ENCODE measurements at regions not wholly inside any gene's neighbourhood (a gene's known extent, or its start where the extent isn't known, plus 50 kb on each side); places are given as distances from the start of the nearest gene placed in this dataset.
"Not testable (repeated sequence)": the region's sequence is repeated elsewhere in the genome, so short reads cannot be mapped to it uniquely, and the experiment has no call there.

DNA sequence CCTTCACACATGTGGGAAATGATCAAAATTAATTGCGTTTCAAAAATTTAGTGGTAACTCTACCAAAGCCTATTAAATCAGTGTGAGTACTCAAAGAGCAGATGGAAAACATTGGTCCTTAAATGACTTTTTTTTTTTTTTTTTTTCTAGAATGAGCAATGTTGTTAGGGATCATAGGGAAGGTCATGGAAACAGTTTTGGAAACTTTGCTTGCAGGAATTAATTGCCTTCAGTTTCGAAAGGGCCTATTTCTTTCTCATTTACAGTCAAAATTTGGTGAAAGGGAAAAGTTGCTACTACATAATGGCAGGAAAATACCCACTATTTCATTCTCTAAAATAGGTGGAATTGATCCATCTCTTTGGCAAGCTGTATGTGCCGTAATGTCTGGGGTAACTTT lies 160.9 kb downstream of the RTL9 start:
- DNase-seq = no peak

DNA sequence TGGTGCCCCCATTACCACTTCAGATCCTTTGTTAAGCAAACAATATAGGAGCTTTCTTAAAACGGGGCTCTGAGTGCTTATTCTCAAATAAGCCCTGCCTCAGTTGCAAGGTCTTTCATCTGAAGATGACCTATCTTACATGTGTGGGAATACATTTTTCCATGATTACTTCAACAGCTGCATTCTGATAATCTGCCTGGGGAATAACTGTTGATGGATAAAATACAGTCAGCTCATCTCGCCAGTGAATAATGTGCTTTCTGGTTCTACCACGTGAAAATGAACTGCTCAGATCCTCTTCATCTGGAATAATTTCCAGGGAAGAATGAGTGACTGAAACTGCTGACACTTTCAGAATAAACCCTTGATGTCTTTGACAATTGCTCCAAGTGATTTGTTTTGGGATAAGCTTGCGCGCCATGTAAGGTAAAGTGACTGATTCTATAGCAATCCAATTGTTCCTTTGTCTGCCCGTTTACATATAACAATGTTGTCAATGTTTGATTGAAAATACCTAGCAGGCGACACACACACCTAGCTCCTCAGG lies 161.3 kb downstream of the RTL9 start:
- no peak for DNase-seq

DNA sequence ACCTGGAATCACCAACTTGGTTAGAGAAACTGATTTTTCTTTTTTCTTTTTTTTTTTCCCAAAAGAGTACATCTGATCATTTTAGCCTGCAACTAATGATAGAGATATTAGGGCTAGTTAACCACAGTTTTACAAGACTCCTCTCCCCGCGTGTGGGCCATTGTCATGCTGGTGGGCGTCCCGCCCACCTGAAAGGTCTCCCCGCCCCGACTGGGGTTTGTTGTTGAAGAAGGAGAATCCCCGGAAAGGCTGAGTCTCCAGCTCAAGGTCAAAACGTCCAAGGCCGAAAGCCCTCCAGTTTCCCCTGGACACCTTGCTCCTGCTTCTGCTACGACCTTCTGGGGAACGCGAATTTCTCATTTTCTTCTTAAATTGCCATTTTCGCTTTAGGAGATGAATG lies 162.0 kb downstream of the RTL9 start:
- DNase-seq = not testable (repeated sequence)

DNA sequence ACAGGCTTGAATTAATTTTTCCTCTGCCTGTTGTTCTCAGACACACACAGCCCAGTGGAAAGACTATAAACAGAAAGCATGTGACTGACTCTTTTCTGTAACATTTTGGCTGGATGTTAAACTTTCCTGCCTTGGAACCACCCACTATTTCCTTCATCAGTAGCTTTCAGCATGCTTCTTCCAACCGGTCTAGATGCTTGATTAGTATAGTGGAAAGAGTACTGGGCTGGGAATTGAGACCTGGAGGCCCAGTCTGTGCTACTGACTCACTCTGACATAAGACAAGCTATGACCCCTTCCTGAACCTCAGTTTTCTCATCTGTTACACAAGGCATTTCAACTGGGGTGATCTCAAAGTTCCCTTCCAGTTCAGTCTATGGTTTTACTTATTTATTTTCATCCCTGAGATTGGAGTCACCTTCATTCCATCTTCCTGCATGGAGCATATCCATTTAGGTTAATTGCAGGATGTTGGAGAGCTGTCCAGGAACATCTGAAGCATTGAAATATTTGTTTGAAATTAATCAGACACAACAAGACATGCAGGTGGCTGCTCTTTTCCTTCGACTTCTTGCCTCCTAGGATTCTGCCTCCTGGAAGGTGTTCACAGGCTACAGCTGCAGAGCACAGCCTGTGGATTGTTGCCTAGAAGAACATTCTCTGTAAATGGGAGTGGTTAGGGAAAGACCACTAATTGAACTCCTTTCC lies 173.4 kb downstream of the RTL9 start:
- no peak for DNase-seq

DNA sequence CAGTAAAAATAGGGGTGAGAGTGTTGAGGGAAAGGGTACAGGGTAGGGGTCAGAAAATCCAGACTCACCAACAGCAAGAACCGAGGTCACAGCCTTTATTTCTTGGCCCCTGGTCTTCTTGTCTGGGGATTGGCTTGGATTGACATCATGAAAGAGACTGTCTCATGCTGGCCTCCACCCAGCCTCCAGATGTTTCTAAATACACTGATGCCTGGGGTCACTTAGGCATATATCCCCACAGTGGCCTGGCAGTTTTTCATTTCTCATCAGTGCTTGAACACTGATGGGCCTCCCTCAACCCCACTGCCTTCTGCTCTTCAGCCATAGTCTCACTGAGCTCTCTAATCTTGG lies 173.9 kb downstream of the RTL9 start:
- DNase-seq = no peak

DNA sequence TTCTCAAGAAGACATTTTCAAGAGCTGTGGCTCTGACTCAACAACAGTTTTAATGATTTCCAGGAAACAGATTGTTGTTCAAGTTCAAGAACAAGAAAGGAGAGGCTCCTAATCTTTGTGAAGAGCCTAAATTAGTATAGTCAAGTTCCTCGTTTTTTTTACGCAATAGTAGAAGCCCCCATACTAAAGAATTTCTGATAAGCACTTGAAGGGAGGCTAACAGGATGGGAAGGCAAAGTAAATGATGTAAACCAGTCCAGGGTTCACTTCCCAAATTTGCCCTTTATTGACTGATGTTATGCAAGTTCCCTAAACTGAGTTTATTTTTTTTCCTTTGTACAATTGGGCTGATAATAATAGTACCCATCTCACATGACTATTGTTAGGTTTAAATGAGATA lies 178.2 kb downstream of the RTL9 start:
- no peak for DNase-seq

DNA sequence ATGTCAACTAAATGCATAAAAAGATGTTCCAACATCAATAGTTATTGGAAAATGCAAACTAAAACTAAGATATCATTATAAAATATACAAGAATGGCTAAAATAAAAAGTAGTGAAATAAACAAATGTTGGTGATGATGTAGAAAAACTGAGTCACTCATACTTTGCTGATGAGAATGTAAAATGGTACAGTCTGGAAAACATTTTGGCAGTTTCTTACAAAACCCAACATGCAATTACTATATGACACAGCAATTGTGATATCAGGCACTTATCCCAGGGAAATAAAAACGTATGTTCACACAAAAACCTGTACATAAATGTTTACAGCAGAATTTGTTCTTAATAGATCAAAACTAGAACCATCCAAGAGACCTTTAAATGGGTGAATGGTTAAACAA lies 182.6 kb downstream of the RTL9 start:
- no peak for DNase-seq

DNA sequence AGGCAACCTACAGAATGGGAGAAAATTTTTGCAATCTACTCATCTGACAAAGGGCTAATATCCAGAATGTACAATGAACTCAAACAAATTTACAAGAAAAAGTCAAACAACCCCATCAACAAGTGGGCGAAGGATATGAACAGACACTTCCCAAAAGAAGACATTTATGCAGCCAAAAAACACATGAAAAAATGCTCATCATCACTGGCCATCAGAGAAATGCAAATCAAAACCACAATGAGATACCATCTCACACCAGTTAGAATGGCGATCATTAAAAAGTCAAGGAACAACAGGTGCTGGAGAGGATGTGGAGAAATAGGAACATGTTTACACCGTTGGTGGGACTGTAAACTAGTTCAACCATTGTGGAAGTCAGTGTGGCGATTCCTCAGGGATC lies 192.2 kb downstream of the RTL9 start:
- DNase-seq = not testable (repeated sequence)

DNA sequence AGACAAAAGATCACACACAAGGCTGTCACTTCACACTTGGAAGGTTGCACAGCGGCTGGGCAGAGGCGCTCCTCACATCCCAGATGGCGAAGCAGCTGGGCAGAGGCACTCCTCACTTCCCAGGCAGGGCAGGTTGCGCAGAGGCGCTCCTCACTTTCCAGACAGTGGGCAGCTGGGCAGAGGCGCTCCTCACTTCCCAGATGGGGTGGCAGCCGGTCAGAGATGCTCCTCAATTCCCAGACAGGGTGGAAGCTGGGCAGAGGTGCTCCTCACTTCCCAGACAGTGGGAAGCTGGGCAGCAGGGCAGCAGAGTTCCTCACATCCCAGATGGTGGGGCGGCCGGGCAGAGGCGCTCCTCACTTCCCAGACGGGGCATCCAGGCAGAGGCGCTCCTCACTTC lies 199.2 kb downstream of the RTL9 start:
- DNase-seq = no peak

DNA sequence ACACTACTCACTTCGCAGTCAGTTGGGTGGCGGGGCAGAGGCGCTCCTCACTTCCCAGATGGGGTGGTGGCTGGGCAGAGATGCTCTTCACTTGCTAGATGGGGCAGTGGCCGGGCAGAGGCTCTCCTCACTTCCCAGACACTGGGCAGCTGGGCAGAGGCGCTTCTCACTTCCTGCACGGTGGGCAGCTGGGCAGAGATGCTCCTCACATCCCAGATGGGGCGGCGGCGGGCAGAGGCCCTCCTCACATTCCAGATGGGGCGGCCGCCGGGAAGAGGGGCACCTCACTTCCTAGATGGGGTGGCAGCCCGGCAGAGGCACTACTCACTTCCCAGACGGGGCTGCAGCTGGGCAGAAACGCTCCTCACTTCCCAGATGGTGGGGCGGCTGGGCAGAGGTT lies 199.8 kb downstream of the RTL9 start:
- no peak for DNase-seq

DNA sequence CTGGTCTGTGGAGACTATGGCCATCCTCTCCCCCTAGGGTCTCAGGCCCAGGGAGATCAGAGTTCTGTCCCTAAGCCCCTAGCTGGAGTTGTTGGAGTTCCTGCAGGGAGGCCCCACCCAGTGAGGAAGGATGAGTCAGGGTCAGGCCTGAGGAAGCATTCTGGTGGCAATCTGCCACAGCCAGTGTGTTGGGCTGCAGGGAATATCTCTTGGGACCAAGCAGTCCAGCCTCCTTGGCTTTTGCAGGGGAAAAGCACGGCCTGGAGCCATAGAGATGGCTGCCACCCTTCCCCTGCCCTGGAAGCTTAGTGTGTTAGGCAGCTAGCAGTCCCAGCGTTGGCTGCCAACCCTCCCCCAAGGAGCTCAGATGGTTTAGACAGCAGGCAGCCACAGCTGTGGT lies 202.4 kb downstream of the RTL9 start:
- no peak for DNase-seq

DNA sequence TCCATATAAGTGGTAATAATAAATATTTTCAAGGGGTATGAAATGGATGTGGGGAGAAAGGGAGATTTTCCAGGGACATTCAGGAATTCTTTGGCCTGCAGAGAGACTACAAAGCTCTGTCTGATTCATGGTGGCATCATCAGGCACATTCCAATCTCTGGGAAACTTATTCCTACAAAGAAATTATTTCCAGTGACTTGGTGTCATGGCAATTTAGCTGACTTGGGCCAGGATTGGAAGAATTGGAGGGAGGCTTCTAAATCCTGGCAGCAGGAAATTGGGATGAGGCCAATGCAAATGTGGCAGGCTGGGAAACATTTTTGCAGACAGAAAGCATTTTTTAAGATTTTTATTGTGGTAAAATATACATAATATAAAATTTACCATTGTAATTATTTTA lies 204.6 kb downstream of the RTL9 start:
- DNase-seq = no peak

DNA sequence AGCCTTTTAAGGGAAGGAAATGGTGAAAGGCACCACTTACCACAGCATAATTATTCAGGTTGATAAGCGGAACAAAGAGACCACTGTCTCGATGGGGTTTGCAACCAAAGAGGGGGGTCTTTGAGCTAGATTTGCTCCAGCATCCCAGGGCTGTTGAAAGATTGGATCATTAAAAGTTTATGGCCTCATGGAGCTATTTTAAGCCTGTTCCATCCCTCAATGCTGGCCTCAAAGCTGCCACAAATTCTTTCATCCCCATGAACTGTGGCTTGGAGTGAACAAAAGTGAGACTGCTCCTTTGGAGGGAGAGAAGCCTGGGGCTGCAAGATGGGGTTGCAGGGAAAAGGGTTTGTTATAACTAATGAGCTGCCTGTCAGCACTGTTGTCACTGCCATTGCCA lies 209.8 kb downstream of the RTL9 start:
- DNase-seq = no peak

DNA sequence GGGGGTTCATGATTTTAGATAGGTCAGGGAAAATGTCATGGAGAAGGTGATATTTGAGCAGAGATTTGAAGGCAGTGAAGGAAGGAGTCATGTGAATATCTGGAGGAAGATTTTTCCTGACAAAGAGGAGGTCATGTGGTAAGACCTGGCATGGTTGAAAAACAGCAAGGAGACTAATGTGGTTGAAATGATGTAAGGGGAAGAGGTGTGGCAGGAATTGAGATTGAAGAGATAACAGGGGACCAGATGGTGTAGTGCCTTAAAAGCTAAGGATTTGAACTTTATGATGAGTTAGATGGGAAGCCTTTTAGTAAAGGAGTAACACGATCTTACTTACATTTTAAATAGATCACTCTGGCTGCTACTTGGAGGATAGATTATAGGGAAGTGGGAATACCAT lies 210.9 kb downstream of the RTL9 start:
- no peak for DNase-seq

DNA sequence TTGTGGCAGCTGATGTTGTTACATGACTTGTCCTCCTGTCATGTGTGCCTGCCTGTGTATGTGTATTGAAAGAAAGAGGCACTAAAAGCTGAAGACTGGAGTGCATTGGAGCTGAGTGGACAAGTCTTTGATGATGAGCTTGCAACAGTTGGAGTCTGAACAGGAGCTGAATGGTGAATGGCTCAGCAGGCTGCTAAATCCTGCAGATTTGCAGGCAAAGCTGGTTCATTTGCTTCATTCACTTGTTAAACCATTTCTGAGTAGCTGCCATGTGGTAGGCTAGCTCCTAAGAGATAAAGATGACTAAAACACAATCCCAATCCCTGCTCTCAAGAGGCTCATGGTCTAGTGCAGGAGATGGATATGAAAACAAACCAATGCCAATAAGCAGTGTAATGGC lies 217.3 kb downstream of the CHRDL1 start:
- DNase-seq = no peak

DNA sequence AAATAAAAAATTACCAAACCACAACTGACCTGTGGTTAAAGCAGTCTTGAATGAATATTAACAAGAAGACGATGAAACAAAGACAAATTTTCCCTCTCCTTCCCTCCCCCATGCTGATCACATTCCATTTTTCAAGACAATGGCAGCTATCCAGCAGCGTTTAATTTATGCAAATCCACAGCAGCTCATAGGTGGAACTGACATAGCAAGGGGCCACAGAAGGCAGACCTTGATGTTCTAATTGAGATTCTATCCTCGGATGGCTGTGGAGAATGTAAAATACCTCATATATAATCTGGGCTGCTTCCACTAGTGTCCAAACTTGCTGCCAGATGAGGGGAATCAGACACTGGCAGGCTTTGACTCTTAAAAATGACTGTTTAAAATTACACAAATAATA lies 211.5 kb downstream of the CHRDL1 start:
- no peak for DNase-seq

DNA sequence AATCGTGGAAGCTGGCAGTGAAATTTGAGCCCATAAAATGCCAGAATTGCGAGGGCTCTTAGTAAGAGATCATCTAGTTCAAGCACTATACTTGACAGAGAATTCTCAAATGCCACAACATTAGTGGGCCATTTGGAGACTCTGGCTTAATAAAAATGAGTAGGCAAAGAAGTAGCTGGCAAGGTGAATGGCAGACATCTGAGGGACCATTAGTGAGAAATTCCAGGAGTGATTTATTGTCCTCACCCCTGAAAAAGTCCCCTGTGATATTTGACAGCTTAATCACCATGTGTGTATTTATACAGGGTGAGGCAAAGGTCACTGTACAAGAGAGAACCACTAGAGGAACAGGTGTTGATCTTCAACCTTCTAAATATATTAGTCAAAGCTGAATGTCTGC lies 207.5 kb downstream of the CHRDL1 start:
- DNase-seq = no peak

DNA sequence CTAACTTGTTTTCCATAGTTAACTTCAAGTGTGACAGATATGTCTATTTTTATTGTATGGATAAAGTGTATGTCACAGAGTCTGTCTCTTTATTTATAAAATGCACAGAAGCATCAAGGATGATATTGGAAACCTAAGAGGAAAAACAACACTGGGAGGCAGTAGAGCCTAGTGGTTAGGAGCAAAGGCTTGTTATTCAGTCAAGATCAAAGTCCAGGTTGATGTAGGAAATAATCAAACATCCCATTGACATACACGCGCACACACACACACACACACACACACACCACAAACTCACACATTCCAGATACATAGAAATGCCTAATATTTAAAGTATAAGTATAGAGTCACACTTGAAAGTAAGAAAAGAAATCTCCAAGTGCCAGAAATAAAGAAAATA lies 206.8 kb downstream of the CHRDL1 start:
- DNase-seq = no peak

DNA sequence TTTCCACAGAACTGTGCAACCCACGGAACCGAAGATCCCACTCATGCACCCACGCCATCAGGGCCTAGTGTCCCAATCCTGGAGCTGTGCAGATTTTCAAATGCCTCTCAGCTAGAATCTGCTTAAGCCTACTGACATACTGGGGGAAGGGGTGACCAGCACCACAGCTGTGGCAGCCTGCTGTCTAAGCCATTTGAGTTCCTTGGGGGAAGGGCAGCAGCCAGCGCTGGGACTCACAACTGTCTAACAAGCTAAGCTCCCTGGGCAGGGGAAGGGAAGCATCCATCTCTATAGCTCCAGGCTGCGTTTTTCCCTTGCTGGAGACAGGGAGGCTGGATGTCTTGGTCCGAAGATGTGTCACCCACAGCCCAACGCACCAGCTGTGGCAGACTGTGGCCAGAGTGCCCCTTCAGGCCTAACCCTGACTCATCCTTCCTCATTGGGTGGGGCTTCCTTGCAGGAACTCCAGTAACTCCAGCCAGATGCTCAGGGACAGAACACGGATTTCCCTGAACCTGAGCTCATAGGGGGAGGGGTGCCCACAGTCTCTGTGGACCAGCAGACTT lies 194.8 kb downstream of the CHRDL1 start:
- no peak for DNase-seq

DNA sequence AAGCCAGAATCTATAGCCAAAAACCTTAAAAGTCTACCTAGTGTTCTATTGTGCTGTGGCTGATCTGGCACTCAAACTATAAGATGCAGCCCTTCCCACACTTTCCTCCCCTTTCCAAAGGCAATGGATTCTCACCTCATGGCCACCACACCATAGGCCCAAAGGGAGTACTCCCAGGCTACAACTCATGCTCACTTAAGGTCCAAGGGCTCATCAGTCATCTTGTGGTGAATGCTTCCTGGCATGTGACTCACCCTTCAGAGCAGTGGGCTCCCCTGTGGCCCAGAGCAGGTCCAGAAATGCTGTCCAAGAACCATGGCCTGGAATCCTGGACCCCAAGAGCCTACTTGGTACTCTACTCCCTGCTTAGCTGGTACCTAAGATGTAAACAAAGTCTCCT lies 181.0 kb downstream of the CHRDL1 start:
- no peak for DNase-seq
